K562 (cell line): ENCODE measurements at regions not wholly inside any gene's neighbourhood (a gene's known extent, or its start where the extent isn't known, plus 50 kb on each side); places are given as distances from the start of the nearest gene placed in this dataset.

ENCODE experiments used
- ATAC-seq: fragments of 200-7000 bp; cut with Tn5 transposase; 3 replicates; pipeline ENCODE4 v1.9.1; 2020; ENCODE audit warnings: moderate library complexity
- BruUV-seq: library from RNA; stranded (reverse); fragments of 400-500 nt; replicated peaks from 2 replicates; lab custom pipeline; 2021; lab: Mats Ljungman, UMichigan
- CTCF ChIA-PET: fragments of 300-600 bp; formaldehyde crosslinking; extraction: SDS; loops from one replicate; lab custom pipeline; 2021; ENCODE audit warnings: low intra/inter-chr PET ratio; lab: Yijun Ruan, JAX
- POLR2A ChIA-PET: fragments of 300-600, 350-650 bp; sonication (Branson Sonifier 250); formaldehyde crosslinking; extraction: SDS; loops from one replicate; lab custom pipeline; 2021; ENCODE audit warnings: antibody characterized with exemption, inconsistent platforms; lab: Yijun Ruan, JAX
- DNase-seq, 4 experiments: peaks; one replicate each; pipeline versions ENCODE4 v3.0.0 to v3.0.0-alpha.2; 2011 to 2018; ENCODE audit warnings: low spot score in 3 of 4, mixed read lengths in 3 of 4; ENCODE audit errors: extremely low read depth in 1 of 4
- FAIRE-seq: peaks from 2 replicates; lab custom pipeline; 2011; peaks lifted over from hg19 to GRCh38; lab: Jason Lieb, UNC
- H2AFZ ChIP-seq: 2 replicates; pipeline ENCODE4 v1.6.0; 2011; ENCODE audit warnings: low read depth, low read length, control low read depth, inconsistent platforms
- H3K27ac ChIP-seq: fragments of 200-600 bp; 3 replicates; pipeline ENCODE4 v1.8.0; 2011; ENCODE audit warnings: low read depth, mild to moderate bottlenecking, control low read depth, inconsistent platforms, low read length, moderate library complexity, mixed read lengths; ENCODE audit errors: extremely low read depth
- H3K27me3 ChIP-seq, 2 experiments: fragments of 300-600 bp in 1 of 2; 2 replicates in 1 of 2; 3 replicates in 1 of 2; pipeline versions ENCODE4 v1.6.0 to v1.8.0; 2011; ENCODE audit warnings: inconsistent platforms in 2 of 2, low read length in 2 of 2, mild to moderate bottlenecking in 1 of 2, mixed read lengths in 1 of 2, moderate library complexity in 1 of 2; ENCODE audit not compliant: control insufficient read depth in 2 of 2, insufficient read depth in 2 of 2
- H3K36me3 ChIP-seq: fragments of 300-600 bp; 3 replicates; pipeline ENCODE4 v1.8.0; 2011; ENCODE audit warnings: mild to moderate bottlenecking, low read length, inconsistent platforms; ENCODE audit not compliant: control insufficient read depth, insufficient read depth
- H3K4me1 ChIP-seq, 2 experiments: fragments of 200-600 bp in 1 of 2; replicated peaks in 1 of 2; 2 replicates in 1 of 2; 3 replicates in 1 of 2; pipeline versions ENCODE4 v1.5.1 to v1.8.0; 2011; ENCODE audit warnings: inconsistent platforms in 2 of 2, low read length in 2 of 2, mild to moderate bottlenecking in 1 of 2, mixed read lengths in 1 of 2, moderate library complexity in 1 of 2; ENCODE audit not compliant: control insufficient read depth in 2 of 2, insufficient read depth in 2 of 2
- H3K4me2 ChIP-seq: 2 replicates; pipeline ENCODE4 v1.6.1; 2011; ENCODE audit warnings: low read length, control low read depth, inconsistent platforms, mixed read lengths; ENCODE audit not compliant: insufficient read depth
- H3K4me3 ChIP-seq: fragments of 200-600 bp; sonication (generic), shearing (Covaris generic); 2 replicates; pipeline ENCODE4 v1.5.1; 2016; ENCODE audit warnings: control low read depth, inconsistent platforms
- H3K79me2 ChIP-seq: fragments of 200-600 bp; 3 replicates; pipeline ENCODE4 v1.8.0; 2011; ENCODE audit warnings: low read length, inconsistent platforms; ENCODE audit not compliant: control insufficient read depth, insufficient read depth
- H3K9ac ChIP-seq, 2 experiments: 2 replicates each; pipeline versions ENCODE4 v1.6.0 to v1.6.1; 2011; ENCODE audit warnings: low read depth in 2 of 2, low read length in 2 of 2, control low read depth in 1 of 2, inconsistent platforms in 1 of 2, mild to moderate bottlenecking in 1 of 2, mixed read lengths in 1 of 2; ENCODE audit not compliant: insufficient read depth in 1 of 2
- H3K9me1 ChIP-seq: one replicate; pipeline ENCODE4 v1.6.0; 2011; ENCODE audit warnings: inconsistent platforms, mild to moderate bottlenecking, low read length, moderate library complexity; ENCODE audit not compliant: control insufficient read depth, insufficient read depth
- H3K9me3 ChIP-seq: replicated peaks from 2 replicates; pipeline ENCODE4 v1.5.1; 2011; ENCODE audit warnings: low read depth, low read length, inconsistent platforms; ENCODE audit not compliant: control insufficient read depth, insufficient read depth
- H4K20me1 ChIP-seq: replicated peaks from 2 replicates; pipeline ENCODE4 v1.6.1; 2011; ENCODE audit warnings: low read length, inconsistent platforms, mixed read lengths; ENCODE audit not compliant: control insufficient read depth, insufficient read depth
- ATF3 ChIP-seq, 2 experiments: fragments of 450-650 bp in 1 of 2; sonication (generic) in 1 of 2; formaldehyde crosslinking in 1 of 2; IDR thresholded peaks in 1 of 2; conservative IDR thresholded peaks in 1 of 2; 2 replicates each; pipeline versions ENCODE4 v1.6.1 to v1.8.1; 2016 to 2023; ENCODE audit warnings: mild to moderate bottlenecking in 2 of 2, moderate library complexity in 2 of 2, inconsistent platforms in 1 of 2, missing genetic modification reagents in 1 of 2
- BHLHE40 ChIP-seq: IDR thresholded peaks from 2 replicates; pipeline ENCODE4 v1.6.1; 2011; ENCODE audit warnings: low read length, improper control_type of control experiment
- C11orf30 ChIP-seq: fragments of 450-650 bp; IDR thresholded peaks from 2 replicates; pipeline ENCODE4 v1.6.1; 2016; ENCODE audit warnings: low read depth, mild to moderate bottlenecking
- CEBPG ChIP-seq, 3 experiments: fragments of 200-800 bp in 1 of 3; sonication (Bioruptor generic) in 1 of 3; sonication (generic) in 1 of 3; formaldehyde crosslinking in 1 of 3; IDR thresholded peaks in 2 of 3; conservative IDR thresholded peaks in 1 of 3; 2 replicates each; pipeline versions ENCODE4 v1.6.1 to v1.8.0; 2016 to 2022; ENCODE audit warnings: missing compliant biosample characterization in 2 of 3, missing genetic modification characterization in 2 of 3, mild to moderate bottlenecking in 1 of 3, missing genetic modification reagents in 1 of 3
- CREB1 ChIP-seq, 2 experiments: sonication (generic) in 1 of 2; formaldehyde crosslinking in 1 of 2; IDR thresholded peaks; 2 replicates each; pipeline versions ENCODE4 v1.6.1 to v1.8.0; 2012 to 2022; ENCODE audit warnings: inconsistent platforms in 1 of 2, mild to moderate bottlenecking in 1 of 2, missing genetic modification reagents in 1 of 2, moderate library complexity in 1 of 2
- DPF2 ChIP-seq: fragments of 450-650 bp; IDR thresholded peaks from 2 replicates; pipeline ENCODE4 v1.6.1; 2016
- MEIS2 ChIP-seq: fragments of 450-650 bp; IDR thresholded peaks from 2 replicates; pipeline ENCODE4 v1.6.1; 2014; ENCODE audit warnings: mild to moderate bottlenecking; ENCODE audit not compliant: partially characterized antibody
- NFE2 ChIP-seq: IDR thresholded peaks from 2 replicates; pipeline ENCODE4 v1.6.1; 2014; ENCODE audit warnings: antibody characterized with exemption, low read depth
- SMC3 ChIP-seq: conservative IDR thresholded peaks from 2 replicates; pipeline ENCODE4 v1.6.1; 2011; ENCODE audit warnings: low read depth, low read length, improper control_type of control experiment; ENCODE audit not compliant: insufficient read depth
- SRSF9 ChIP-seq: fragments of 200-400 bp; formaldehyde crosslinking; IDR thresholded peaks from 2 replicates; pipeline ENCODE4 v1.6.1; 2017; ENCODE audit warnings: low read depth, low read length, borderline replicate concordance
- ZNF384 ChIP-seq: IDR thresholded peaks from 2 replicates; pipeline ENCODE4 v1.6.1; 2012; ENCODE audit warnings: low read depth, low read length, improper control_type of control experiment
- ZNF583 ChIP-seq: fragments of 250-450 bp; sonication (Bioruptor Pico); IDR thresholded peaks from 2 replicates; pipeline ENCODE4 v1.4.0; 2020
- ZSCAN29 ChIP-seq: fragments of 450-650 bp; IDR thresholded peaks from 2 replicates; pipeline ENCODE4 v1.6.1; 2017
- WGBS: fragments of 100-300 bp; shearing (Covaris generic); methylation state at CpG from one replicate; pipeline ENCODE4 v1.1.6; 2016; ENCODE audit warnings: low coverage, mixed read lengths; ENCODE audit not compliant: insufficient coverage; ENCODE audit errors: missing lambda C conversion rate; 5-methylcytosine and 5-hydroxymethylcytosine counted together
- in situ Hi-C: fragments of 300-500 bp; cut with MboI; formaldehyde crosslinking; loops from 4 replicates; pipeline ENCODE4 v1.15.0; 2018; ENCODE audit warnings: inconsistent platforms, mixed read lengths
- intact Hi-C: fragments of 100-400 bp; cut with micrococcal nuclease; formaldehyde crosslinking; loops from 2 replicates; pipeline ENCODE4 v1.14.2; 2022

- ChIA-PET CTCF (no interaction called here), POLR2A (interaction anchor here (1.2 kb wide), 1 partner anchor 17 kb away, joined by 3 read pairs; no protein-coding TSS in a partner anchor)
- intact Hi-C loops: no loop called here
- Histone ChIP-seq H3K9me1 (no peaks in the 10 kb centered on the region), H3K27me3 (no peaks in the 10 kb centered on the region), H3K9me3 (no peaks in the 10 kb centered on the region), H3K4me3 (no peak overlapping the region), H3K4me1 (peaks cover 12 to 25% of the 10 kb centered on the region in 2 experiments), H3K36me3 (no peaks in the 10 kb centered on the region), H3K9ac (no peak overlapping the region), H4K20me1 (no peaks in the 10 kb centered on the region), H2AFZ (no peak overlapping the region), H3K4me2 (no peak overlapping the region), H3K27ac (no peak overlapping the region), H3K79me2 (no peaks in the 10 kb centered on the region)
- FAIRE-seq (no peak), DNase-seq (no peak), ATAC-seq (no peak)
- BruUV-seq: no TSS peak
- WGBS: 73% methylated on average over 2 of the region's 2 CpGs
- in situ Hi-C loops: no loop called here
- TF ChIP-seq SMC3 (no peak), CREB1 (IDR thresholded peaks at IDR 0.05) (no peak), CREB1 (CRISPR knock-in tag; IDR thresholded peaks at IDR 0.05) (0 out of 2 replicates have a peak, but pooled peaks have one; percentile 1)
- TF ChIP-seq, all 486 proteins: peak for 1
Measured at GRCh38 chr15:75107516-75107907, 84.1 kb downstream of the PPCDC start.

GRCh38 chr15:75107908-75108838, 84.8 kb downstream of the PPCDC start:
- ATAC-seq: peak; percentile 42
- no peak for FAIRE-seq
- Histone ChIP-seq H3K27ac (no peak overlapping the region), H3K9me1 (no peaks in the 10 kb centered on the region), H3K4me1 (peaks cover 19 to 25% of the 10 kb centered on the region in 2 experiments), H3K9ac (peak overlapping the region in 1 of 2 experiments; percentile 70; a peak in 1 of 4 replicates), H3K36me3 (no peaks in the 10 kb centered on the region), H2AFZ (0 out of 2 replicates have a peak overlapping the region, but pooled peaks have one; percentile 8), H4K20me1 (no peaks in the 10 kb centered on the region), H3K4me3 (no peak overlapping the region), H3K4me2 (no peak overlapping the region), H3K79me2 (no peaks in the 10 kb centered on the region), H3K9me3 (peaks cover 4% of the 10 kb centered on the region; the same call in 1 of the 2 replicates), H3K27me3 (no peaks in the 10 kb centered on the region)
- WGBS: 42% methylated on average over 12 of the region's 12 CpGs
- BruUV-seq: no TSS peak
- DNase-seq: peak in 1 of 4 experiments; percentile 14
- ChIA-PET CTCF (no interaction called here), POLR2A (interaction anchor here (0.5 to 1.8 kb wide), 6 partner anchors 8 to 485 kb away, joined by 3 to 5 read pairs (median 4); no protein-coding TSS in a partner anchor)
- intact Hi-C loops (no loop called here), in situ Hi-C loops (no loop called here)
- TF ChIP-seq SRSF9 (no peak), ZNF583 (CRISPR knock-in tag) (no peak), CEBPG (CRISPR knock-in tag; IDR thresholded peaks at IDR 0.05) (peak; percentile 19; the same call in 1 of the 2 replicates), CEBPG (tag; conservative IDR thresholded peaks at IDR 0.05 in 1 of 2, IDR thresholded peaks at IDR 0.05 in 1 of 2) (peak; percentile 57 to 92; a peak in 3 of 4 replicates), BHLHE40 (peak; percentile 44), DPF2 (0 out of 2 replicates have a peak, but pooled peaks have one; percentile 50), MEIS2 (peak; percentile 36), ZNF384 (no peak), C11orf30 (peak; percentile 51; the same call in 1 of the 2 replicates), NFE2 (no peak), ATF3 (IDR thresholded peaks at IDR 0.05) (peak; percentile 95), ATF3 (CRISPR knock-in tag; conservative IDR thresholded peaks at IDR 0.05) (no peak), ZSCAN29 (no peak)
